ENCODE measurements at regions not wholly inside any gene's neighbourhood (a gene's known extent, or its start where the extent isn't known, plus 50 kb on each side); places are given as distances from the start of the nearest gene placed in this dataset.

GRCh38 chr1:115436596-115436995 is 98.5 kb upstream of the NGF start:
- no peak for TF ChIP-seq CTCF (IDR thresholded peaks at IDR 0.05; ENCODE audit: low read length)
- TF ChIP-seq EZH2 (IDR thresholded peaks at IDR 0.05; ENCODE audit: borderline replicate concordance, low read length), result no peak

Measured in OCI-LY1 (cell line).